ENCODE measurements at regions not wholly inside any gene's neighbourhood (a gene's known extent, or its start where the extent isn't known, plus 50 kb on each side); places are given as distances from the start of the nearest gene placed in this dataset.
"Not testable (repeated sequence)": the region's sequence is repeated elsewhere in the genome, so short reads cannot be mapped to it uniquely, and the experiment has no call there.

DNA sequence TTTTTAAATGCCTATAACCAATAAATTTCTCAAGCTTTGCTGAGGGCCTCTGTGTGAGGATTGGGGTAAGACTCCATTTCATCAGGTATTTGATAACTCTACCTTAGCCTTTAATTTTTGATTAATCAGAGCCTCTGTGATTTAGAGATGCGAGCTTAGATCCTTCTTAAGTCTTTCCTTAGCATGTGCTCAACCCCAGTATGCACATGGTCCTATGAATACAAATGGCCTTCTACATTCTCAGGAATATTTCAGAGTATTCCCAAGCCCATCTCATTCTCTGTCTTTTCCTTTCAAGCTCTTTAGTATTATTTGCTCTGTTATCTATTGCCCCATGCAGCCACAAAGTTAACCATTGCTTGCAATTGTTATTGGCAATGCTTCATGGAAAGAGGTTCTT is 1407.7 kb downstream of the LRFN5 start:
- no peak for DNase-seq

DNA sequence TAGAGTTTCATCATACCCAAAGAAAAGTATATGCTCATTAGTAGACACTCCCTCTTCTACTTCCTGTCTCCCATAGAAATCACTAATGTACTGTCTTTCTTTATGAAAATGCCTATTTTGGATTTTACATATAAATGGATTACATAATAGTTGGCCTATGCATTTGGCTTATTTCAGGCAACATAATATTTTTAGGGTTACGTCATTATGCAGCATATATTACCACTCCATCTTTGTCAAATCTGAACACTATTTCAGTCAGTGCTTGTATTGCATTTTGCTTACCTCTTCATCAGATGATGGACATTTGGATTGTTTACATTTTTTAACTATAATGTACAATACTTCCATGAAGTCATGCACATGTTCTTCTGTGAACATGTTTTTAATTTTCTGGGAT is 1406.1 kb downstream of the LRFN5 start:
- DNase-seq = no peak

DNA sequence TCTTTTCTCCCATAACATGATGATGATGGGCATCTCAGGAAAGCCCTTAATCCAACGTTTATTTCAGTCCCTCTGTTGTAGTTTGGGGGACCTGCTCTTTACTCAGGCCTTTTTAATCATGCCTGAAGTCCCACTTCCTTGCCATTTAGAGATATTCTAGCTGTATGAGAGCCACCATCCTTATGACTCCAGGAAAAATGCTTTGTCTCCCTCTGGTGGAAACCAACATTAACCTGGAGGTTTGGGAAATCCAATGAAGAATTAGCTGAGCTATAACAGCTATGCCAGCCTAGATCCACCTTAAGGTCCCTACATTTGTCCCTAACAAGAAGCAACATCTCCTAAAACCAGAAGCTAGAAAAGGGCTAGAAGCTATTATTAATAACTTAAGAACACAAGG is 1399.1 kb downstream of the LRFN5 start:
- DNase-seq = no peak

DNA sequence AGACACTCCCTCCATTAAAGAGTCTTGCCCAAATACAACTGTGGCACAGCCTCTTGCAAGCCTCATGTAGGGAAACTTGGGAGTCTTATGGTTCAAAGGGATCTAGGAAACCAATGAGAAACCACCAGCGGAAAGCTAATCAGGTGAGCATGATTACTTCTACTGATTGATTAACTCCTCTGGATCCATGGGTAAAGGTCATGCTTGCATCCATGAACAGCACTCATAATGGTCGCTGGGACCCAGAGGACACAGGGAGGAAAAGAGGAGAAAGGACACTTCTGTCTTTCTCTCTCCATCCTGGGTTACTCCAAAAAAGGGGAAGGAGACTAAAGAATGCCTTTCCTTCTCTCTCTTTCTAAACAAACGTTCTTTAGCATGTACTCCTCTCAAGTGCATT is 1397.2 kb downstream of the LRFN5 start:
- no peak for DNase-seq

DNA sequence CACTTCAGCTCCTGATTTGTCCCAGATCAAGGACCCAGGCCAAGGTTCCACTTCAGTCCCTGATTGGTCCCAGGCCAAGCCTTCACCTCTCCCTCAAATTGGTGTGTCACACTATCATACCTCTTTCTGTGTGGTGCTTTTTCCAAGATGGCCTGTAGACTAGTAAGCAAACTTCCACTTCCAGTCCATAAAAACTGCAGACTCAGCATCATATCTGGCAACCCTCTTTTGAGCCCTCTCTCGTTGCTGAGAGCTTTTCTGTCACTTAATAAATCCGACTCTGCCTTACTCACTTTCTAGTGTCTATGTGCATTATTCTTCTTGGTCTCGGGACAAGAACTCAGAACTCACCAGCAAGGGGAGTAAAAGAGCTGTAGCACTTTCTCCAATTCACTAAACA is 1395.1 kb downstream of the LRFN5 start:
- DNase-seq = no peak

DNA sequence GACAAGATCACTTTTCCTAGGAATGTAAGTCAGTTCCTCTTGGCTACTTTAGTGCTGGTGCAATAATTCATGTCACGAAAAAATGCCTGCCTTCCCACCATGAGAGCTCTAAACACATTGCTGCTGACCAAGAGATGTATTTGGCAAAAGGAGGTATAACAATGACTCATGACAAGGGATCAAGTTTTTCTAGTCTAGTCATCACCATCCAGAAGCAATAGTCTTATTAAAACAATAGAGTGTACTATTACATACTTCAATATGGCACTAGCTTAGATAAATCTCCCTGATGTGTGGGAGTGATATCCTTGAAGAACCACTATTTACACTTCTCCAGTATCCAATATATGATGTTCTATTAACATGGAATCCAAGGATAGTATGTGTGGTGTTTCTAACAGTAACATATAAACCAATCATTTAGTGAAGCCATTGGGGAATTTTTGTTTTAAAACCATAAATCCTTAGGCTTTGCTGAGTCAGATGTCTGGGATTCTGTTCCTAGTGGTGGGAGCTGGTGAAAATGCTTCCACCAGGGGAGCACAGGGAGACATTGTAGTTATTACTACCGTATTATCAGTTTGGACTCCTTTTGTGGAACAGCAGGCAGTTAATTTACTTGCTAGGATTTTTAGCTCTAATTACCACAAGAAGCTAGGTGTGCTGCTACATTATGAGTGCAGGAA is 1387.5 kb downstream of the LRFN5 start:
- DNase-seq = no peak

DNA sequence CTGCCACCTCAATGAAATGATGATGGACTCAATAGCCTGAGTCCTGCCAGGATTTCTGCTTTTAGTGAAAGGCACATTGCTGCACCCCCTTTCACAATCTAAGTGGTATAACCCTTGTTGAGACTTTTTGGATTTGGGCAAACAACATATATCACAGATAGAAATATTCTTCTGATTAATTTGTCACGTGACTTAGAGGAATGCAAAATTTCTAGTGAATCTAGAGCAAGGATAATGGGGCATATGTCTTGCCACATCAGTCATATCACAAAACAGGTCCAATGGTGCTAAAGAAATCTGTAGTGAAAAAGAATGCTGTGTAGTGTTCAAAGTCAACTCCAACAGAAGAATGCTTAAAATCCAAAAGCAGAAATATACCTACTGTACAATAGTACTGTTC is 1386.3 kb downstream of the LRFN5 start:
- DNase-seq = no peak

DNA sequence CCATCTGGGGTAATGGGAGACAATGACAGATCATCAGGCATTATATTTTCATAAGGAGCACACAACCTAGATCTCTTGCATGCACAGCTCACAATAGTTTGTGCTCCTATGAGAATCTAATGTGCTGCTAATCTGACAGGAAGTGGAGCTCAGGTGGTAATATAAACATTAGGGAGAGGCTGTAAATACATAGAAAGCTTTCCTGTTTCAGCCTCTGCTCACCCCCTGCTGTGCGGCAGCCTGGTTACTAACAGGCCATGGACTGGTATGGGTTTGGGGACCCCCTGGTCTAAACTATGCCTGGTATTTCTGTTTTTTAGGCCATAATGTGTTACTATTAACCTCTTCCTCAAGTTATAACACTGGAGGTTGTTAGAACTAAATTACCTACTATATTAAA is 1373.7 kb downstream of the LRFN5 start:
- no peak for DNase-seq

DNA sequence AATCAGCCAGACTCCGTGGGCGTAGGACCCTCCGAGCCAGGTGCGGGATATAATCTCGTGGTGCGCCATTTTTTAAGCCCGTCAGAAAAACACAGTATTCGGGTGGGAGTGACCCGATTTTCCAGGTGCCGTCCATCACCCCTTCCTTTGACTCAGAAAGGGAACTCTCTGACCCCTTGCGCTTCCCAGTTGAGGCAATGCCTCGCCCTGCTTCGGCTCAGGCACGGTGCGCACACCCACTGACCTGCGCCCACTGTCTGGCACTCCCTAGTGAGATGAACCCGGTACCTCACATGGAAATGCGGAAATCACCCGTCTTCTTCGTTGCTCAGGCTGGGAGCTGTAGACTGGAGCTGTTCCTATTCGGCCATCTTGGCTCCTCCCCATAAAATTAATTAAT is 1366.5 kb downstream of the LRFN5 start:
- not testable (repeated sequence) for DNase-seq

DNA sequence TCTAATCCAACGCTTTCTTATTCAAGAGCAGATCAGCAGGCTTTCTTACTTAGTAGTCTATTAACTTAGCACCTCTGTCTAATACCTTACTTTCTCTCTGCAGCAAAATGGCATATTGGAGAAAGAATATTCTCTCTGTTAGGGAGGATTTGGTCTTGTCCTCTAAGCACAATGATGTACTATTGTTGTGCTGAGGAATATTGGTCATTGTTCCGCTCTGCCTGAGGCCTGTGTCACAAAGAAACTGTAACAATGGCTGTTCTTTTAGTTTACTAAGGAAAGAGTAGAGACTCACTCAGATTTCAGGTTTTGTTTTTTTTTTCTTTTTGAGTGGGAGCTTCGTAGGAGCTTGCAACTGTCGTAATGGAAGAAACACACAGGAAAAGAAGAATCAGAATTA is 1358.8 kb downstream of the LRFN5 start:
- no peak for DNase-seq

DNA sequence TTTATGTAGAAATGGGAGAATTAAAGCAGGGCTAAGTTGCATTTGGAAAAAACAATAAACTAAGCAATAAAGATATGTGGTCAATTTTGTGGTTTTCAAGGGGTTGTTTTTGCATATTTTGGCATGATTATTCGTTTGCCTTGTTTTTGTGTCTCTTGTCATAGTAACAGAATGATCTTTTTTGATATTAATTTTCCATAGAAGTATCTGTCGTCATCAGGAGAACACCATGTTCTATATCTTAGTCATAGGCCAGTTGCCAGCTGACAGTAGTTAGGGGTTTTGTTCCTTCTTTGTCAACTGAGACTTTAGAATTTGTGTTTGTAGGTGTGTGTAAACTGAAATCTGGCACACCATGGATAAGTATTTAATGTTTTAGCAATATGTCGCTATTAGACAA is 1354.8 kb downstream of the LRFN5 start:
- no peak for DNase-seq

DNA sequence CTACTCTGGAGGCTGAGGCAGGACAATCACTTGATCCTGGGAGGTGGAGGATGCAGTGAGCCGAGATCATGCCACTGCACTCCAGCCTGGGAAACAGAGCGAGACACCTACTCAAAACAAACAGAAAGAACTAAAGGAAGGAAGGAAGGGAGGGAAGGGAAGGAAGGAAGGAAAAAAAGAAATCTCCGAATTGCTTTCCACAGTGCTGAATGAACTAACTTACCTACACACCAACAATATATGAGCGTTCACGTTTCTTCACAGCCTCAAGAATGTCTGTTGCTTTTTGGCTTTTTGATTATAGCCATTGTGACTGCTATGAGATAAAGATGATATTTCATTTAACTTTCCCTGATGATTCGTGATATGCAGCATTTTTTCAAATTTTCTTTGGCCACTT is 1343.7 kb downstream of the LRFN5 start:
- DNase-seq = no peak

DNA sequence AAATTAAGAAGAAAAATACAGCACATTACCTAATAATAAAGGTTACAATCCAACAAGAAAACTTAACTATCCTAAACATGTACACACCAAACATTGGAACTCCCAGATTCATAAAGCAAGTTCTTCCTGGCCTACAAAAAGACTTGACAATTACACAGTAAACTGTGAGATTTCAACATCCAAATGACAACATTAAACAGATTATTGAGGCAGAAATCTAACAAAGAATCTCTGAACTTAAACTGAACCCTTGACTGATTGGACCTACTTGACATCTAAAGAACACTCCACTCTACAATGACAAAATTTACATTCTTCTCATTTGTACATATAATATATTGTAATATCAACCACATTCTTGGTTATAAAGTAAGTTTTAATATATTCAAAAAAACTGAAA is 1341.3 kb downstream of the LRFN5 start:
- DNase-seq = no peak

DNA sequence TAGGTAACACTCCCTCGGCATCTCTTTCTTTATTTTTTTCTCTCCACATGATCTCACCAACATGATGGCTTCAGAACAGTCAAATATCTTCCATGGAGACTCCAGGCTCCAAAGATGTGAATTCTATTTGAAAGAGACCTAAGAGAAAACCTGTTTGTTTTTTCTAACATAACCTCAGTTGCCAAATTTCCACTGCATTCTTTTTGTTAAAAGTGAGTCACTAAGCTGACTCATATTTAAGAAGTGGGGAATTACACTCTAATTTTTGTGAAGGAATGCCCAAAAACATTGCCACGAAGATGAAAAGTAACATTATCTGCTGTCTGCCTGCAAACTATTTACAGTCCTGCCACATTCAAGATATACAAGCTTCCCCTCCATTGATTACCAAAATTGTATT is 1337.6 kb downstream of the LRFN5 start:
- no peak for DNase-seq

DNA sequence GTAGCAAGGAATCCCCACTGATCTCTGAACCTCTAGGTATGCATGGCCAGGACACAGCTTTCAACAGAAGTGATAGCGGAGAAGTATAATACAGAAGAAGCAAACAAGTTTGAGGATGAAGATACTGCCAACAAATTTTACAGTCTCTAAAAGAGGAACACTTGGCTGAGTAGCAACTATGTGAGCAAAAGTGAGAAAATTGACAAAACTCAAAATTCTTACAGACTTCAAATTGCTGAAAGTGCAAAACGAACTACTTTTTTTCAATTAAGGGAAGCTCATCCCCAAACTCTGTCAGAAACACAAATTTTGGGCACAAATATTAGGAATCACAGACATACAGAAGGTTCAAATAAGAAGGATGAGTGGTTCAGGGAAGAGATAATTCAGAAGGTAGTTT is 1324.6 kb downstream of the LRFN5 start:
- DNase-seq = no peak

DNA sequence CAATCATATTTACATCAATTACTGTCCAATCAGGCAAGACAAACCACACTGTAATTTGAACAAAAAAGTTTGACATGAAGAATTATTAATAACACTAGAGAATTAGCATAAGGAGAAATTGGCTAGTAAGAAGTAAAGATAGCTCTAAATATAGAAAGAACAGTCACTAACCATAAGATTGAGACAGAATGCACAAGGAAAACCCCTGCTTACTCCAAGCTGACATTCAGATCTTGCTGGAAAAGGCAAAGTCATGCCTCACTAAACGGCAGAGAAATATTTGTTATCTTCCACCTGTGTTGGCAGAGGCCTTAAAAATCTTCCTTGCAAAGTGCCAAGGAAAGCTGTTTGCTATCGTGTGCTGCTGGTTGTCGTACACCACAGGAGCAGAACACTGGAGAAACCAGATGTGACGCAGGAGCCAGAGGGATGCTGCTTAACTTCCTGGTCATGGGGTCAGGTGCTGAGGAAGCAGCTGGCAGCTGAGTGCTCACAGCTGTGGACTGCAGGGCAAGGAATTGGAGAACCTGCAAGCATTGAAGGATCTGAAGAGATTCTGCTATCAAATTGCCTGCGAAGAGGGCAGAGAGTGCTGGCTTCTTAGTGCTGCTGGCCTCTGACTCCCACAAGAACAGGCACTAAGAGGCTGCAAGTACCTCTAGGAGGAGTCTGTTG is 1323.3 kb downstream of the LRFN5 start:
- no peak for DNase-seq

DNA sequence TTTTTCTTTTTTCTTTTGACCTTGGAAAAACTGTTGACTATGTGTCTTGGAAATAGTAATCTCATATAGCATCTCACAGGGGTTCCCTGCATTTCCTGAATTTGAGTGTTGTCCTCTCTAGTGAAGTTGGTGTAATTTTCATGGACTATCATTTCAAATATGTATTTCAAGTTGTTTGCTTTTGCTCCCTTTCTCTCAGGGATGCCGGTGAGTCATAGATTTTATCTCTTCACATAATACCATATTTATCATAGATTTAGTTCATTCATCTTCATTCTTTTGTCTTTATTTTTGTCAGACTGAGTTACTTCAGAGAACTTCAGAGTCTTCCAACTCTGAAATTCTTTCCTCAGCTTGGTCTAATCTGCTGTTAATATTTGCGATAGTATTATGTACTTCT is 1320.6 kb downstream of the LRFN5 start:
- no peak for DNase-seq

DNA sequence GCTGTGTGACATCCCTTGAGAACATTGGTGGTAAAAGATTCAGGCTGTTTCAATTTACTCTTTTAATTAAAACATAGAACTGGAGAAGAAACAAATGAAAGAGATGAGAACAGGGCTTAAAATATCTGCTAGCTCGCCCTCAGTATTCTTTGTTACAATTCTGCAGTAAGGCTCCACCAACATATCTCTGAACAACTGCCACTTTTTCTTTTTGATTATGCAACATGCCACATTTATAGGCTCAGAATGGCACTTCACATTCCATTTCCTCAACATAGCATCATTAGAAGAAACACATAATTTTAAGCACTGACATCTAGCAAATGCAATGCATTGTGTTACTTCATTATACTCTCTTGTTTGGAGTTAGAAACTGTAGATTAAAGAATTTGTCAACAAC is 1315.2 kb downstream of the LRFN5 start:
- no peak for DNase-seq

DNA sequence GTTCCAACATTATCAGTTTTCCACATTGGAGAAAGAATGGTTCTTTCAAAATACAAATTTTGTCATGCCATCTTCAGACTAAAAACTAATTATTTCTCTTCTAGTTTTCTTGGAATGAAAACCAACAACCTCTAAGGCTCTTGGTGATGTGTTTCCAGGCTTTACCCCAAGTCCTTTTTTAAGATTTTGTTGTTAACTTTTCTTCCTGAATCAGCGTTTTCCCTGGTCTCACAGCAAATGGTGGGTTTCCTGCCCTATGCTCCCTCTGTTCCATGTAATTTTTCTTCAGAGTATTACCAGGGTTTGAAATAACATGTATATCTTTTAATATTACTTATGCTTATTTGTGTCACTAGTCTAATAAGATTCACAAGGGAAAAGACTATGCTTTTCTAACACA is 1311.9 kb downstream of the LRFN5 start:
- DNase-seq = no peak

DNA sequence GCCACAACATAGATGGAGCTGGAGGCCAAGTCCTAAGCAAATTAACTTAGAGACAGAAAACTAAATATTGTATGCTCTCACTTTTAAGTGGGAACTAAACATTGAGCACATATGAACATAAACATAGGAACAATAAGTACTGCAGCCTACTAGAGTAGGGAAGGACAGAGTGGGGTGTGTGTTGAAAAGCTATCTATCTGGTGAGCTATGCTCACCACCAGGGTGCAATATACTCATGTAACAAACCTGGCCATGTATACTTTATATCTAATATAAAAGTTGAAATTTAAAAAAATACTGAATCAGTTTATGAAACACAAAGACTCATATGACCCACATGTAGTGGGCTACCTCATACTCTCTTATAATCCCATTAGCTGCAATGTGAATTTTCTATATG is 1305.0 kb downstream of the LRFN5 start:
- DNase-seq = no peak

DNA sequence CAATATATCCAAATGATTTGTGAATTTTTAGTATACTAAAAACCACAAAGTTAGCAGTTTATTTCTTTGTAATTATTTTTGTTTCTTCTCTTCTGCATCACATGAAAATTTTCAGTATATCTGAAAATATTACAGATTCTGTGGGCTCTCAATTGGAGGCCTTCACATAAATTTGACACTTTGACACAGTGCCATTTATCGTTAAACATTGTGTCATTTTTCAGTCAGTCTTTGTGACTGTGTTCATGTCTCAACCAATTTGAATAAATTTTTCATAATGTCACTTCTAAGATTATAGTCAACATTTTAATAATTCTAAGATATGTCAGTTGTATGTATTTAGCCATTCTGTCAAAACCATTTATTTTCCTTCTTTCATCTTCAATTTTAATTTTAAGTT is 1303.0 kb downstream of the LRFN5 start:
- no peak for DNase-seq

DNA sequence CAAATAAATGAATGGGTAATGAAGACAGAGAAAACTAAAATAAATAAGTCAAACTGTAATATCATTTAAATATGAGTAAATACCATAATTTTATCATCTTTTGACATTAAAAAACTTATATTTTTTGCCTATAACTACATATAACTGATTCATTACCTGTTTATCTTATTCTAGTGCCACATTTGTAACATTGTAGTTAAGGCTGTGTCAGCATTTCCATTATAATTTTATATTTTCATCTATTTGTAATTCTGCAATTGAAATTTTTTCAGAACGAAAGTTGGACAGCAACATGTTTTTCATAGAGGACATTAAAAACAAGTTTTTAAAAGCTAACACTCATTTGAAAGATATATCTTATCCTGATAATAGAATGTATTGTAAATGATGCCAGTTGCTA is 1286.5 kb downstream of the LRFN5 start:
- no peak for DNase-seq

DNA sequence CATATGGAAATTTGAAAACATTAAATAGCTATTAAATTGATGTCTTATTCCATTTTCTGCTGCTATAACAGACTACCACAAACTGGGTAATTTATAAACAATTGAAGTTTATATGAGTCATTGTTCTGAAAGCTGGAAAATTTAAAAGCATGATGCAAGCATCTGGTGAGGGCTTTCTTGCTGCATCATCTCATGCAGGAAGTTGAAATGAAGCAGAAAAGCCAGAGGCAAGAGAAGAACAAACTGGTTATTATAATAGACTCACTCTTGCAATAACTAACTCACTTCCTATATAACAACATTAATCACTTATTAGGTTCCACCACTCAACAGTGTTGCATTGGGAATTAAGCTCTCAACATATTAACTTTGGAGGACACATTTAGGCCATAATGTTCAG is 1277.4 kb downstream of the LRFN5 start:
- no peak for DNase-seq

DNA sequence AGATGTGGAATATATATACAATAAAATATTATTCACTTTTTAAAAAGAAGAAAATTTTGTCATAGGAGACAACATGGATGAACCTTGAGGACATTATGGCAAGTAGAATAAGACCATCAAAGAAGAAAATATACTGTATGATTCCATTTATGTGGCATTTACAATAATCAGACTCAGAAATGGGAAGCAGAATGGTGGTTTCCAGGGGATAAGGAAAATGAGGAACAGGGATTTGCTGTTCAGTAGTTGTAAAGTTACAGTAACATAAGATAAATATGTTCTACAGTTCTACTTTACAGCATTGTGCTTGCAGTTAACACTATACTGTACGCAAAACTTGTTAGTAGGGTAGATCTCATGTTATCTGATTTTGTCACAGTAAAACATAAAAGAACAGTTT is 1271.0 kb downstream of the LRFN5 start:
- DNase-seq = no peak

DNA sequence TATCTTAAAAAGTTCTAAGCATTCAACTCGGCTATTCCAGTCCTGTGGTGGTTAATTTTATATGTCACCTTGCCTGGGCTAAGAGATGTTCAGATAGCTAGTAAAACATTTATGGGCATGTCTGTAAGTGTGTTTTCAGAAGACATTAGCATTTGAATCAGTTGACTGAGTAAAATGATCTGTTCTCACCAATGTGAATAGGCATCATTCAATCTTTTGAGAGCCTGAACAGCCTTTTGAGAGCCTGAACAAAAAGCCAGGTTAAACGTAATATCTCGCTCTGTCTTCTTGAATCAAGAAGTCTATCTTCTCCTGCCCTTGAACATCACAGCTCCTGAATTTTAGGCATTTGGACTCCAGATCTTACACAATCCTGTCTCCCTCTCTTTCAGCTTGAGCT is 1266.1 kb downstream of the LRFN5 start:
- DNase-seq = no peak
